HG03108 (cell line): ENCODE measurements at regions not wholly inside any gene's neighbourhood (a gene's known extent, or its start where the extent isn't known, plus 50 kb on each side); places are given as distances from the start of the nearest gene placed in this dataset.

ENCODE experiments used
- ATAC-seq: cut with Tn5 transposase; IDR thresholded peaks from one replicate; pipeline ENCODE4 v1.9.1; 2021; ENCODE audit warnings: moderate library complexity; ENCODE audit not compliant: unreplicated experiment

GRCh38 chr12:42648061-42648460 is 58.5 kb upstream of the PRICKLE1 start:
- ATAC-seq: no peak

GRCh38 chr12:42643881-42644579 is 54.5 kb upstream of the PRICKLE1 start:
- no peak for ATAC-seq

- no peak for ATAC-seq
Observed at GRCh38 chr12:42641221-42641885, 51.8 kb upstream of the PRICKLE1 start.

GRCh38 chr12:42640391-42640790 is 50.8 kb upstream of the PRICKLE1 start:
- ATAC-seq: no peak

- no peak for ATAC-seq
Observed at GRCh38 chr12:42639556-42639955, 50.0 kb upstream of the PRICKLE1 start.
